A673 (cell line): ENCODE measurements at regions not wholly inside any gene's neighbourhood (a gene's known extent, or its start where the extent isn't known, plus 50 kb on each side); places are given as distances from the start of the nearest gene placed in this dataset.

ENCODE experiments used
- BruUV-seq: library from RNA; stranded (reverse); fragments of 400-500 nt; replicated peaks from 2 replicates; lab custom pipeline; 2021; lab: Mats Ljungman, UMichigan
- CTCF ChIA-PET: fragments of 300-600 bp; sonication (Branson Sonifier 250); formaldehyde crosslinking; loops from one replicate; lab custom pipeline; 2022; ENCODE audit warnings: antibody characterized with exemption; lab: Charles Lee
- POLR2A ChIA-PET: fragments of 300-600 bp; sonication (Branson Sonifier 250); formaldehyde crosslinking; loops from one replicate; lab custom pipeline; 2022; ENCODE audit warnings: antibody characterized with exemption; ENCODE audit not compliant: low non-redundant PET; lab: Charles Lee
- DNase-seq: peaks from one replicate; pipeline ENCODE4 v3.0.0-alpha.2; 2015; ENCODE audit warnings: low spot score
- H3K27ac ChIP-seq: fragments of 200-600 bp; sonication (generic); 2 replicates; pipeline ENCODE4 v1.5.1; 2016; ENCODE audit warnings: mixed run types, low read depth, mild to moderate bottlenecking, mixed read lengths, antibody characterized with exemption, low read length; ENCODE audit not compliant: poor library complexity, severe bottlenecking
- H3K27me3 ChIP-seq: fragments of 200-600 bp; sonication (generic); replicated peaks from 2 replicates; pipeline ENCODE4 v1.6.1; 2017; ENCODE audit warnings: mixed run types, low read depth, mild to moderate bottlenecking, mixed read lengths, antibody characterized with exemption, low read length; ENCODE audit not compliant: insufficient read depth, poor library complexity
- H3K36me3 ChIP-seq: fragments of 200-600 bp; sonication (generic); 2 replicates; pipeline ENCODE4 v1.6.1; 2016; ENCODE audit warnings: mixed run types, mild to moderate bottlenecking, mixed read lengths, antibody characterized with exemption, low read length; ENCODE audit not compliant: insufficient read depth, poor library complexity, severe bottlenecking
- H3K4me1 ChIP-seq: fragments of 200-600 bp; sonication (generic); 2 replicates; pipeline ENCODE4 v1.6.1; 2017; ENCODE audit warnings: mixed run types, mild to moderate bottlenecking, mixed read lengths, antibody characterized with exemption, low read length; ENCODE audit not compliant: insufficient read depth, poor library complexity, severe bottlenecking
- H3K4me3 ChIP-seq: fragments of 200-600 bp; sonication (generic); 2 replicates; pipeline ENCODE4 v1.5.1; 2016; ENCODE audit warnings: low read depth, mixed run types, mild to moderate bottlenecking, mixed read lengths, low read length; ENCODE audit not compliant: poor library complexity, severe bottlenecking
- H3K9me3 ChIP-seq: fragments of 200-600 bp; sonication (generic); 2 replicates; pipeline ENCODE4 v1.6.1; 2016; ENCODE audit warnings: mixed run types, low read depth, mild to moderate bottlenecking, mixed read lengths, antibody characterized with exemption, low read length; ENCODE audit not compliant: poor library complexity, severe bottlenecking
- EZH2 ChIP-seq: fragments of 200-600 bp; sonication (generic); IDR thresholded peaks from 2 replicates; pipeline ENCODE4 v1.6.1; 2017; ENCODE audit warnings: borderline replicate concordance, low read depth, mild to moderate bottlenecking, mixed read lengths, antibody characterized with exemption, low read length; ENCODE audit not compliant: poor library complexity, severe bottlenecking
- intact Hi-C: fragments of 100-400 bp; cut with micrococcal nuclease; formaldehyde crosslinking; loops from one replicate; pipeline ENCODE4 v1.10.0; 2022; ENCODE audit not compliant: unreplicated experiment
- TF ChIP-seq, protein P1 (sequence below): fragments of 300-800, 200-600 bp; sonication (generic); conservative IDR thresholded peaks from 2 replicates; pipeline ENCODE4 v1.5.1; 2017; ENCODE audit warnings: low read depth, mild to moderate bottlenecking, antibody characterized with exemption, low read length, moderate library complexity, mixed read lengths

DNA sequence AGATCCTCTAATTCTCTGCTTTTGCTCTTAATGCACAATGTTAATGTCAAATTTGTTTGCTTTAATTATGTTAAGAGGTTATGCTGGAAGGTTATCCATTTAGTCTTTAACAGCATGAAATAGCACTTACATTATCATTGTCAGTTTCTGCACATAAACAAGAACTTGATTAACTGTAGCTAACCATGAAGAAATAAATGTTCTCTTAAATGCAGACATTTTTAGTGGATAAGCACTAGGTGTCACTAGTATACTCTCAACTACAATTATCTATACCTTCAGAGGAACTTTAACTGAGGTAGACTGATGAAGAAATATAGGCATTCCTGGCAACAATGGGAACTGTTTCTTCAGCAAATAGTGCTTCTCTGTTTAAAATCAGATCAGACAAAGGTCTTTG is 178.8 kb upstream of the CHST9 start:
- ChIA-PET POLR2A (no interaction called here), CTCF (interaction anchor here (0.8 kb wide), 1 partner anchor 235 kb away, joined by 3 read pairs; no protein-coding TSS in a partner anchor)
- intact Hi-C loops: loop anchor here (2.0 kb wide), 1 partner anchor 235 kb away; no protein-coding TSS in a partner anchor
- H3K9me3 ChIP-seq: no peaks in the 10 kb centered on the region
- BruUV-seq: no TSS peak
- no peak overlapping the region for H3K4me3 ChIP-seq
- DNase-seq: peak; percentile 4
- peaks cover 8% of the 10 kb centered on the region for H3K27me3 ChIP-seq
- no peaks in the 10 kb centered on the region for H3K4me1 ChIP-seq
- no peaks in the 10 kb centered on the region for H3K36me3 ChIP-seq
- no peak overlapping the region for H3K27ac ChIP-seq
- no peak for TF ChIP-seq EZH2
- TF ChIP-seq, protein P1, sequence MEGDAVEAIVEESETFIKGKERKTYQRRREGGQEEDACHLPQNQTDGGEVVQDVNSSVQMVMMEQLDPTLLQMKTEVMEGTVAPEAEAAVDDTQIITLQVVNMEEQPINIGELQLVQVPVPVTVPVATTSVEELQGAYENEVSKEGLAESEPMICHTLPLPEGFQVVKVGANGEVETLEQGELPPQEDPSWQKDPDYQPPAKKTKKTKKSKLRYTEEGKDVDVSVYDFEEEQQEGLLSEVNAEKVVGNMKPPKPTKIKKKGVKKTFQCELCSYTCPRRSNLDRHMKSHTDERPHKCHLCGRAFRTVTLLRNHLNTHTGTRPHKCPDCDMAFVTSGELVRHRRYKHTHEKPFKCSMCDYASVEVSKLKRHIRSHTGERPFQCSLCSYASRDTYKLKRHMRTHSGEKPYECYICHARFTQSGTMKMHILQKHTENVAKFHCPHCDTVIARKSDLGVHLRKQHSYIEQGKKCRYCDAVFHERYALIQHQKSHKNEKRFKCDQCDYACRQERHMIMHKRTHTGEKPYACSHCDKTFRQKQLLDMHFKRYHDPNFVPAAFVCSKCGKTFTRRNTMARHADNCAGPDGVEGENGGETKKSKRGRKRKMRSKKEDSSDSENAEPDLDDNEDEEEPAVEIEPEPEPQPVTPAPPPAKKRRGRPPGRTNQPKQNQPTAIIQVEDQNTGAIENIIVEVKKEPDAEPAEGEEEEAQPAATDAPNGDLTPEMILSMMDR: peak; percentile 31; the same call in 1 of the 2 replicates

DNA sequence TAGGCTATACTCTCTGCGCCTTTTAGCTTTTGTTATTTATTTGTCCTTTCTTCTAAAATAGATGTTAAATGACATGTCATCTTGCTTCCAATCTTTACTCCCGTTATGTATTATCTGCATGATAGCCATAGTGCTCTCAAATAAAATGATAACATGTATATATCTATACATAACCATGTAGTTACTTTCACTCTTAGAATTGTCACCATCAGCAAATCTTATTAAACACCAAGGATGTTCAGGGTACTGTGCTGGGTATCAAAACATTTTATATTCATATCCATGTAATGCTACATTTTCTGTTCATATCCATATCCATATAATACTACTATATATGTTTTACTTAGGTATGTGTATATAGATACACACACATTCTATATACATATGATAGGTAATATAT is 176.4 kb upstream of the CHST9 start:
- ChIA-PET CTCF (no interaction called here), POLR2A (no interaction called here)
- no peak overlapping the region for H3K27ac ChIP-seq
- H3K9me3 ChIP-seq: no peaks in the 10 kb centered on the region
- H3K27me3 ChIP-seq: no peaks in the 10 kb centered on the region
- no peak for DNase-seq
- intact Hi-C loops: no loop called here
- no TSS peak for BruUV-seq
- no peaks in the 10 kb centered on the region for H3K4me1 ChIP-seq
- TF ChIP-seq, protein P1: no peak
- TF ChIP-seq EZH2: no peak
- no peak overlapping the region for H3K4me3 ChIP-seq
- no peaks in the 10 kb centered on the region for H3K36me3 ChIP-seq

DNA sequence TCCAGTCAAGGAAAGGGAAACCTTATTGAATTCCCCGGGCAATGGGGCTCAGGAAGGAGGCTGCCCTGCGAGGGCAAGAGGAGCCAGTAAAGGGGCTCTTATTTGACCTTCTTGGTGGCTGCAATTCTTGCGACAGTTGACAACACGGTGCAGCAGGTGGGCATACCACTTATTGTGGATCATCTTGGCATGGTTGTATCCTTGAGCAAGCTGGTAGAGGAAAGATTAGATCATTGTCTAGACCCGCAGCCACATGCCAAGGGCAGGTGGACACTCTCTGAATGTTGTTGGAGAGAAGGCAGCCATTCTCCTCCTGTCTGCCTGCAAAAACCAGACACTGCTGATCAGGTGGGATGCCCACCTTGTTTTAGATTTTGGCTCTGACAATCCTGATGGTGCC is 170.2 kb upstream of the CHST9 start:
- POLR2A ChIA-PET: no interaction called here
- intact Hi-C loops: no loop called here
- CTCF ChIA-PET: no interaction called here
- TF ChIP-seq, protein P1: no peak
- TF ChIP-seq EZH2: no peak
- Histone ChIP-seq H3K9me3 (no peaks in the 10 kb centered on the region), H3K27me3 (no peaks in the 10 kb centered on the region), H3K36me3 (no peaks in the 10 kb centered on the region), H3K4me1 (no peaks in the 10 kb centered on the region), H3K27ac (no peak overlapping the region), H3K4me3 (no peak overlapping the region)
- DNase-seq: no peak
- no TSS peak for BruUV-seq
